Myocyte (in vitro differentiated cells): ENCODE measurements at regions not wholly inside any gene's neighbourhood (a gene's known extent, or its start where the extent isn't known, plus 50 kb on each side); places are given as distances from the start of the nearest gene placed in this dataset.

Experiments
- DNase-seq: peaks from one replicate; pipeline ENCODE4 v3.0.0-alpha.2; 2012; ENCODE audit warnings: low read depth

GRCh38 chr4:58561170-58561569, 1451.0 kb upstream of the IGFBP7 start:
- no peak for DNase-seq

DNA sequence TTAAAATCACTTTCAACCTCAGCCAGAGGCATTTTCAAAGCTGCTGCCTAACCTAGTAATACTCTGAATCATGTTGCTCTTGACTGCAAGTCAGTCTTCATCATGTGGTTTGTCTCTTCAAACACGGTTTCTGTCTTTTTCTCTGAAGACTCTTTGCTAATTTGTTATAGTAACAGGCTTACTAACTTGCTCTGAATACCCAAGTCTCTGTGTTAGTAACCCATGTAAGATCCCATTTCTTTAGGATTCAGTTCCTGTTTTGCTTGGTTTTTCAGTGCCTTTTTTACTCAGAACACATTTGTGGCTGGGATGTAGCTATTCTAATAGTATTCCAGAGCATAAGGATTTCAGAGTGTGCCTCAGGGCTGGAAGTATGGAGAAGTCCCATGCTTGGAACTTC, 1450.6 kb upstream of the IGFBP7 start:
- DNase-seq: no peak

DNA sequence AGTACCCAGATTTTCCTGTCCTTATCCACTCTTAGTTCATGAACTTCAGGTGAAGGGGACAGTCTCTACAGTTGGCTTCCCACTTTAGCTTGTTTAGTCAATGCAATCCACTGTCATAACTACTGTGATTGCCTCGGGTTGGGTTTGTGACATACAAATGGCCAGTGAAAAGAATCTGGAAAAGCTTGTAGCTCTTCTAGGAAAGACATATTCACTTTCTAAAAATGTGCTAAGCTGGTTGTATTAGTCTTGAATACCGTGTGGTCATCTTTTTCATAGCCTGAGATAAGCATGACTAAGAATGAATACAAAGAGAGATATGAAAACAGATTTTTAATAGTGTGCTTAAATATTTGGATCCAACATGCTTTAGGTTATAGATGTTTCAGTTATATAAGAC, 1443.5 kb upstream of the IGFBP7 start:
- DNase-seq: no peak

DNA sequence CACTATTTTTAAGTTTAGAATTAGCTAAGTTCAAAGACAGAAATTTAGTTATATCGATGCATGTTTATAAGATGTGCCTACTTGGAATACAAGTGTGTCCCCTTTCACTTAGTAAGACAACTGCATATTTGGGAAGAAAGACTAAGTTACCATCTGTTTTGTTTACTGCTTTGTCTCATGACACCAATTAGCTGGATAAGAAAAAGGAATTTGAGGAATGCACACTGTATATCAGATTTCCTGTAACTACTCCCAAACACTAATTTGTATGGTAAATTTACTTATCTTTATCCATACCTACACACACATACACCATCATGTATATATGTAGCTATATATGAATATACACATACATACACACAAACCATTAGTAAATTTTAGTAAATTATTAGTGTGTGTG, 1442.8 kb upstream of the IGFBP7 start:
- DNase-seq: no peak

- no peak for DNase-seq
Measured at GRCh38 chr4:58551676-58552075, 1441.5 kb upstream of the IGFBP7 start.

DNA sequence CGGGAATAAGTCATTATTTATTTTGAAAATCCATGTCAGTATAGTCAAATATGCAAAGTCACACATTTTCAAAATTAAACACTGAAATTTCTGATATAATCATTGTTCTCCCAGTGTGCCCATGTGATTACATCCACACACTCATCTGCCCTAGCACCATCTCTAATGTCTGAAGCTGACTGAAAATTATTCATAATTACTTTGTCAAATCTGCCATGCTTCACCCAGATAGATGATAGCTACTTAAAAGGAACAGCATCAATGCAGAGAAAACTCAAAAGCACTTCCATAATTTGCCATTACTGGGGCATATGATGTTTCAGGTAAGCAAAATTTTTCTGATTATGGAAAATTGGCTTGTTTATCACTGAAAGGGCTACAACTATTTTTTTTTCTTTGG, 1433.3 kb upstream of the IGFBP7 start:
- DNase-seq: no peak

DNA sequence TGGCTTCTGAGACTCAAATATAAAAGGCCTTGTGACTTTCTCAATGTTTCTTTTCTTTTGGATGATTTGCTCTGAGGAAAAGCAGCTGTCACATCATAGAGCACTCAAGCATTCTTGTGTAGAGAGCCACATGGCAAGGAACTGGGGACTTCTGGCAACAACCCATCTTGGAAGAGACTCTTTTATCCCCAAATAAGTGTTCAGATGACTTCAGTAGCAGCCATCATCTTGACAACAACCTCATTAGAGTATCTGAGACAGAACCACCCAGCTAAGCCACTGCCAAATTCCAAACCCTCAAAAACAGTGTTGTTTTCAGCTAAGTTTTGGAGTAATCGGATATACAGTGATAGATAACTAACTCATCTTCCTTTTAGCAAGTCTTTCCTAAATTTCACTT, 1431.7 kb upstream of the IGFBP7 start:
- no peak for DNase-seq

DNA sequence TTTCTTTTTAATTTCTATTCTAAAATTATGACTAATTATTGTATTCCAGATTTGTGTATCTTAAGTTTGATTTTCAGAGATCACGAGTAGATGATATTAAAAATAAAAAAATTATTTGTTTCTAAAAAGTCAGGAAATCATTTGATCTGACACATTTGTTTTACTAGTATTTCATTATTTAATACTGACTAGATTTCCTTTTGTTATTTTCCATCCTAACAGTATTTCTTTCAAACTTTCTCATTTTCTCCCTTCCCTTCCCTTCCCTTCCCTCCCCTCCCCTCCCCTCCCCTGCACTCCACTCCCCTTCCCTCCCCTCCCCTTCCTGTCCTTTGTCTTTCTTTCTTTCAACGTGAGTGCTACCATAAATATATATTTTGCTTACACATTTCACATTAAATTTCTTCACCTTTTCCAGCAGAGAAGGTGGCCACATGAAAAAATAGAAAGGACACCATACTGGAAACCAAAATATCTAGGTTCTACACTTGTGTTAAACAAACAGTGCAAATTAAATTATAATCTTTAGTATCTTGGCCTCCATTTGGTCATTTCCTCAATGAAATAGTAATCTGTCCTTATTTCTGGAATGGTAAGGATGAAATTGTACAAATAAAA, 1412.7 kb upstream of the IGFBP7 start:
- DNase-seq: no peak

- no peak for DNase-seq
Measured at GRCh38 chr4:58515226-58515625, 1405.0 kb upstream of the IGFBP7 start.

DNA sequence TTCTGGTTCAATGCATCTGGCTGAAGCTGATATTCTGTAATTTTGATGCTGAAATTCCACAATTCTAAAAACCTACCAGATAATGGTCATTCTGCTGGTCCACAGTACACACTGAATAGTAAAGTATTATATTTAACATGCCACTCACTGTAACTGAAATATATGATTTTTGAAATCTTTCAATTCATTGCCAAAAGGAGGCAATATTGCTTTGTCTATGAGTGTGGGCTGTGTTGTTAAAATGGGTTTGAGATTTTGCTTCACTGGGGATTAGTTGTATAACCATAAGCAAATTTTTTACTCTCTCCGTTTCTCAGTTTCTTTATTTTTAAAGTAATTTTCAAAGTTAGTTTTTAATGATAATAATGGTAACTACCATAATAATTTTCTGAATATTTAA, 1404.1 kb upstream of the IGFBP7 start:
- DNase-seq: no peak

GRCh38 chr4:58510652-58511051, 1400.5 kb upstream of the IGFBP7 start:
- no peak for DNase-seq

- no peak for DNase-seq
Measured at GRCh38 chr4:58507079-58507478, 1396.9 kb upstream of the IGFBP7 start.

DNA sequence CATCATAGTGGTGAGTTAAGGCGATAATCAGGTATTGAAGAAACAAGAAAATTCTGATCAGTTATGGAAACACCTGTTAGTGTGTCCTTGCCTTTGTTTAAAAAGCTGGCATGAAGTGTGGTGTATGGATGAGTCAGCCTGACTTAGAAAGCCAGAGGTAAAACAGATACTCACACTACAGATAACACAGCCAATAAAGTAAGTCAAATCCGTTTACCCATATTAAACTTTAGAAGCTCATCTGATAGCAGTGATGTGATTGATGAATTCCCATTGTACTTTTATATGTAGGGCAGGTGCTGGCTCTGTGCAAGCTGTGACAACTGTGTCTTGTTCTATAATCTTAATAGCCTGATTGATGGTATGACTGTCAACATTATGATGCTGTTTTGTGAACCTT, 1392.7 kb upstream of the IGFBP7 start:
- no peak for DNase-seq

GRCh38 chr4:58499182-58499581, 1389.0 kb upstream of the IGFBP7 start:
- DNase-seq: no peak

- no peak for DNase-seq
Measured at GRCh38 chr4:58491620-58492019, 1381.4 kb upstream of the IGFBP7 start.

DNA sequence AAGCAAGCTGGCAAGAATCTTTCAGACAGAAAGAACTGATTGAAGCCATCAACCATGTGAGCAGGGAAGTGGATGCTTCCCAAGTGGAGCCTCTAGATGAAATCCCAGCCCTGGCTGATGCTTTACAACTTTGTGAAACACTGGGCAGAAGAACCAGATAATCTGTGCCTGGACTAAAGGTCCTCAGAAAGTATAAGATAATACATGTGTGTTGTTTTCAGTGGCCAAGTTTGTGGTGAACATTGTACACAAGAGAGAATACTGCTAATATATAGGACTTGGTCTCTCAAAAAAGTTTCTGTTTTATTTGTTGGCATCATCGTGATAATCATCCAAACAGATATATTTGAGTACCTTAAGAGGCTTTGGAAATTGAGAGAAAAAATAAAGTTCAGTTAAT, 1367.8 kb upstream of the IGFBP7 start:
- no peak for DNase-seq

DNA sequence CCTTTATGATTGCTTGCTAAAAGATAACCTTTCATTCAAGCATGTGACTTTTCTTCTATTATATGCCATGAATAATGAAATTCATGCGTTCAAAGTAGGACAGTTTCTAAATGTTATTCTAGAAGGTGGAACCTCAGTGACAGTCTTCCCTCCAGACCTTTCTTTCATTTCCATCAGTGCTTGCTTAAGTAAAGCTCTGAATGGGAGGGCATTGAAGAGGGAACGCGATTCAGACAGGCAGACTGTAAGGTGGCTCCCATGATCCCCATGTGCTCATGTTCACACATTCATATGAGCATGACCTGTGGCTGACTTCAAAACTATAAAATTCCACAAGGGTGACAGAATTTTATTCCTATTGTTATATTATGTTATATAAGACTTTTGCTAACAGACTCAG, 1367.3 kb upstream of the IGFBP7 start:
- no peak for DNase-seq

GRCh38 chr4:58475097-58475496, 1364.9 kb upstream of the IGFBP7 start:
- no peak for DNase-seq

- DNase-seq: no peak
Measured at GRCh38 chr4:58465031-58465430, 1354.8 kb upstream of the IGFBP7 start.

- no peak for DNase-seq
Measured at GRCh38 chr4:58456727-58457384, 1346.7 kb upstream of the IGFBP7 start.

- no peak for DNase-seq
Measured at GRCh38 chr4:58453956-58454355, 1343.8 kb upstream of the IGFBP7 start.

GRCh38 chr4:58451707-58452106, 1341.5 kb upstream of the IGFBP7 start:
- DNase-seq: no peak

DNA sequence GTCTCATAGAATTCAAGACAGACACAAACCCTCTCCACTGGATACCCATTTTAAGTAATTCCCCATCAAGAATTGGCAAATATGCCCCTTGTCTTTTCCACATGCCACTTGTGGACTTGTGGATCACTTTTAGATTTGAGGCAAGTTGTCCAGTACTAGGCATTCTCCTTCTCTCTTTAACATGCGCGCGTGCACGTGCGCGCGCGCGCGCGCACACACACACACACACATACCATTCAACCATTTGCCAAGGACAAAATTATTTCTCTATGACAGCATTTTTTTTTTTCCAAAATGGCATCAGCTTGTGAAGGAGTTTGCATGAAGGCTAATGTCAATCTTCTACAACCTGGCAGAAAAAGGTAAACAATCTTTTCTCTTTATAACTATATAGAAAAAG, 1325.7 kb upstream of the IGFBP7 start:
- no peak for DNase-seq

DNA sequence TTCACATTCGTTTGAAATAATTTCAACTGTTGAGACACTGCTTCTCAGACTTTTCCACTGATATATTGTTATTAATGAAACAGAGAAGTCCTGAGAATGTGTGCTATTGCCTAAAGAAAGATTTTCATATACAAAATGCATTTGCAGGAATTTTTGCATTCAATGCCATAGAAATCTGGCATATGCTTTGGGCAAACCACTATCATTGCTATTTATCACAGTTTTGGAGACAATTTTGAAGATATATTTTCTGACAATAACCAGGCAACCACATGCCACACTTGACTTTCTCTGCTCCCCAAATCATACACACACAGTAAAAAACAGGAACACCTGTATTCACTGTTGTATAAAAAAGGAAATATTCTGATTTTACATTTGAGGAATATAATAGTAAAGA, 1303.7 kb upstream of the IGFBP7 start:
- no peak for DNase-seq
